Transverse colon (tissue), 4 donors: ENCODE measurements at regions not wholly inside any gene's neighbourhood (a gene's known extent, or its start where the extent isn't known, plus 50 kb on each side); places are given as distances from the start of the nearest gene placed in this dataset.

Experiments used
- DNase-seq: peaks from one replicate; pipeline ENCODE4 v3.0.0-alpha.2; 2019
- H3K27ac ChIP-seq, 4 donors: fragments of 200-600 bp; sonication (generic); 2 replicates each; pipeline ENCODE4 v1.5.1; 2016 to 2018; ENCODE audit warnings: inconsistent platforms in 4 of 4
- H3K27me3 ChIP-seq: fragments of 200-600 bp; sonication (generic); 2 replicates; pipeline ENCODE4 v1.5.1; 2017; ENCODE audit warnings: inconsistent platforms
- H3K36me3 ChIP-seq, 4 donors: fragments of 200-600 bp; sonication (generic); 2 replicates each; pipeline ENCODE4 v1.5.1; 2017 to 2019; ENCODE audit warnings: inconsistent platforms in 4 of 4
- H3K4me1 ChIP-seq, 4 donors: fragments of 200-600 bp; sonication (generic); 2 replicates each; pipeline ENCODE4 v1.5.1; 2017 to 2020; ENCODE audit warnings: inconsistent platforms in 4 of 4
- H3K4me3 ChIP-seq, 4 donors: fragments of 200-600 bp; sonication (generic); 1 replicate in 1 of 4; 2 replicates in 3 of 4; pipeline versions ENCODE4 v1.5.1 to v1.6.1; 2017 to 2019; ENCODE audit warnings: inconsistent platforms in 4 of 4
- H3K9me3 ChIP-seq, 2 donors: fragments of 200-600 bp; sonication (generic); 2 replicates each; pipeline ENCODE4 v1.5.1; 2017 to 2019; ENCODE audit warnings: inconsistent platforms in 2 of 2
- CTCF ChIP-seq, 5 experiments: fragments of 200-600 bp in 3 of 5; fragments of 450-650 bp in 2 of 5; sonication (generic) in 3 of 5; IDR thresholded peaks; 1 replicate in 2 of 5; 2 replicates in 3 of 5; pipeline ENCODE4 v1.5.1; 2016 to 2017; ENCODE audit warnings: antibody characterized with exemption in 5 of 5, inconsistent platforms in 3 of 5, mild to moderate bottlenecking in 2 of 5, moderate library complexity in 1 of 5
- EP300 ChIP-seq: sonication (generic); formaldehyde crosslinking; IDR thresholded peaks from one replicate; pipeline ENCODE4 v1.6.1; 2017; ENCODE audit warnings: antibody characterized with exemption, low read depth
- POLR2A ChIP-seq: fragments of 450-650 bp; IDR thresholded peaks from one replicate; pipeline ENCODE4 v1.6.1; 2016; ENCODE audit warnings: antibody characterized with exemption, mild to moderate bottlenecking, moderate library complexity
- POLR2AphosphoS5 ChIP-seq, 3 donors: sonication (generic); formaldehyde crosslinking; IDR thresholded peaks; one replicate each; pipeline ENCODE4 v1.6.1; 2016; ENCODE audit warnings: antibody characterized with exemption in 3 of 3
- WGBS, 2 donors: methylation state at CpG; one replicate each; pipeline ENCODE4 v1.1.5; 2018; ENCODE audit warnings: low coverage in 1 of 2; 5-methylcytosine and 5-hydroxymethylcytosine counted together
- in situ Hi-C, 4 donors: fragments of 200-750 bp; cut with MboI; loops; one replicate each; pipeline versions ENCODE4 v1.15.0 to v1.15.1; 2017; ENCODE audit warnings: low sequenced_read_pairs in 3 of 4, low pct_ligation_motif_present in 1 of 4, low pct_unique_long_range_greater_than_20kb in 1 of 4
- intact Hi-C: fragments of 100-400 bp; cut with DNase I; formaldehyde crosslinking; loops from one replicate; pipeline ENCODE4 v1.15.1; 2023; ENCODE audit warnings: low total_unique reads

- no peaks in the 10 kb centered on the region for H3K27me3 ChIP-seq
- in situ Hi-C loops (no loop called here), intact Hi-C loops (no loop called here)
- H3K9me3 ChIP-seq: peaks cover 0 to 7% of the 10 kb centered on the region in 2 donors
- no peak for TF ChIP-seq POLR2AphosphoS5 (IDR thresholded peaks at IDR 0.05)
- no peak for TF ChIP-seq POLR2A
- no peak for TF ChIP-seq CTCF (IDR thresholded peaks at IDR 0.05)
- no peak for TF ChIP-seq EP300
- no peaks in the 10 kb centered on the region for H3K4me1 ChIP-seq
- H3K36me3 ChIP-seq: no peaks in the 10 kb centered on the region
- WGBS, 2 donors: 67 to 83% methylated on average over 1 of the region's 1 CpG
- no peak for DNase-seq
- H3K27ac ChIP-seq: no peak overlapping the region
- H3K4me3 ChIP-seq: no peak overlapping the region
These were observed 1194.6 kb downstream of the ZPLD1 start for GRCh38 chr3:103629391-103629790.

GRCh38 chr3:103644450-103644849 is 1209.6 kb downstream of the ZPLD1 start:
- 40 to 46% methylated on average over 2 of the region's 2 CpGs for WGBS, 2 donors
- no peak overlapping the region for H3K4me3 ChIP-seq
- no peaks in the 10 kb centered on the region for H3K4me1 ChIP-seq
- H3K27me3 ChIP-seq: no peaks in the 10 kb centered on the region
- DNase-seq: no peak
- H3K9me3 ChIP-seq: no peaks in the 10 kb centered on the region
- no peaks in the 10 kb centered on the region for H3K36me3 ChIP-seq
- in situ Hi-C loops (no loop called here), intact Hi-C loops (no loop called here)
- TF ChIP-seq POLR2AphosphoS5 (IDR thresholded peaks at IDR 0.05): no peak
- no peak for TF ChIP-seq EP300
- TF ChIP-seq POLR2A: no peak
- no peak for TF ChIP-seq CTCF (IDR thresholded peaks at IDR 0.05)
- H3K27ac ChIP-seq: no peak overlapping the region

GRCh38 chr3:103653996-103654395 is 1219.2 kb downstream of the ZPLD1 start:
- Histone ChIP-seq H3K36me3 (no peaks in the 10 kb centered on the region), H3K4me1 (no peaks in the 10 kb centered on the region), H3K27ac (no peak overlapping the region), H3K4me3 (no peak overlapping the region), H3K9me3 (no peaks in the 10 kb centered on the region), H3K27me3 (no peaks in the 10 kb centered on the region)
- intact Hi-C loops (no loop called here), in situ Hi-C loops (no loop called here)
- DNase-seq: no peak
- no peak for TF ChIP-seq POLR2AphosphoS5 (IDR thresholded peaks at IDR 0.05)
- TF ChIP-seq EP300: no peak
- TF ChIP-seq CTCF (IDR thresholded peaks at IDR 0.05): no peak
- TF ChIP-seq POLR2A: no peak
- WGBS, 2 donors: 36 to 63% methylated on average over 1 of the region's 1 CpG

- H3K27ac ChIP-seq: no peak overlapping the region
- no peak overlapping the region for H3K4me3 ChIP-seq
- 43 to 48% methylated on average over 8 of the region's 8 CpGs for WGBS, 2 donors
- no peak for DNase-seq
- intact Hi-C loops: no loop called here
- no peaks in the 10 kb centered on the region for H3K27me3 ChIP-seq
- H3K36me3 ChIP-seq: no peaks in the 10 kb centered on the region
- H3K4me1 ChIP-seq: no peaks in the 10 kb centered on the region
- no peaks in the 10 kb centered on the region for H3K9me3 ChIP-seq
- no peak for TF ChIP-seq POLR2A
- in situ Hi-C loops: no loop called here
These were observed 1222.9 kb downstream of the ZPLD1 start for GRCh38 chr3:103657756-103658155.

GRCh38 chr3:103660810-103661209 is 1226.0 kb downstream of the ZPLD1 start:
- TF ChIP-seq POLR2A (no peak), CTCF (IDR thresholded peaks at IDR 0.05) (no peak), EP300 (no peak), POLR2AphosphoS5 (IDR thresholded peaks at IDR 0.05) (no peak)
- no peaks in the 10 kb centered on the region for H3K27me3 ChIP-seq
- H3K4me1 ChIP-seq: no peaks in the 10 kb centered on the region
- in situ Hi-C loops (no loop called here), intact Hi-C loops (no loop called here)
- H3K27ac ChIP-seq: no peak overlapping the region
- no peak for DNase-seq
- no peaks in the 10 kb centered on the region for H3K36me3 ChIP-seq
- WGBS, 2 donors: 93 to 100% methylated on average over 2 of the region's 2 CpGs
- H3K9me3 ChIP-seq: no peaks in the 10 kb centered on the region
- no peak overlapping the region for H3K4me3 ChIP-seq
